ENCODE measurements at regions not wholly inside any gene's neighbourhood (a gene's known extent, or its start where the extent isn't known, plus 50 kb on each side); places are given as distances from the start of the nearest gene placed in this dataset.

DNA sequence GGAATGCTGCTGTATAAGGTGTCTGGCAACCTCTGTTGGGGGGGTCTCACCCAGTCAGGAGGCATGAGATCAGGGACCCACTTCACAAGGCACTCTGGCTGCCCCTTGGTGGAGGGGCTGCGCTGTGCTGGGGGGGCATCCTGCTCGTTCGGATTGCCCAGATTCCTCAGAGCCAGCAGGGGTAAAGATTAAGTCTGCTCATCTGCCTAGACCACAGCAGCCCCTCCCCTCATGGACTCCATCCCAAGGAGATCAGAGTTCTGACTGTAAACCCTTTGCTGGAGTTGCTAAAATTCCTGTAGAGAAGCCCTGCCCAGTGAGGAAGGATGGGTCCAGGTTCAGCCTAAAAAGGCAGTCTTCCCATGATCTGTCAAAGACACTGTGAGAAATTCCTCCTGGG is 262.0 kb upstream of the C9orf72 start:
- Histone ChIP-seq H2BK120ac (ENCODE audit: insufficient read depth, low read length, poor library complexity) (no peak overlapping the region), H3K27ac (ENCODE audit: low read depth, low read length) (no peak overlapping the region), H3K4me2 (ENCODE audit: low read length) (no peak overlapping the region), H4K8ac (ENCODE audit: low read depth, low read length) (no peak overlapping the region), H4K12ac (ENCODE audit: low read depth, low read length) (no peak overlapping the region), H3K4me3 (ENCODE audit: low read depth, low read length) (no peak overlapping the region), H3K9me3 (ENCODE audit: insufficient read depth, low read depth, low read length) (no peaks in the 10 kb centered on the region), H3K36me3 (ENCODE audit: control insufficient read depth in 1 of 2, insufficient read depth in 2 of 2, low read length in 2 of 2) (no peaks in the 10 kb centered on the region), H3K79me2 (ENCODE audit: control insufficient read depth, insufficient read depth, low read length, poor library complexity) (no peaks in the 10 kb centered on the region), H4K91ac (ENCODE audit: low read depth, low read length) (no peak overlapping the region), H3K9ac (ENCODE audit: low read length) (no peak overlapping the region), H3K27me3 (ENCODE audit: insufficient read depth, low read length) (no peaks in the 10 kb centered on the region), H3K79me1 (ENCODE audit: low read length) (no peaks in the 10 kb centered on the region), H3K4ac (ENCODE audit: low read depth, low read length) (no peak overlapping the region), H3K14ac (ENCODE audit: low read length) (no peak overlapping the region), H3K18ac (ENCODE audit: low read length) (no peak overlapping the region), H3K23ac (ENCODE audit: low read length) (no peak overlapping the region), H2BK5ac (ENCODE audit: low read depth, low read length, poor library complexity) (no peak overlapping the region), H2AFZ (ENCODE audit: insufficient read depth, low read length, poor library complexity) (no peak overlapping the region), H2AK5ac (ENCODE audit: low read length) (no peak overlapping the region), H3K4me1 (ENCODE audit: control insufficient read depth in 1 of 2, insufficient read depth in 2 of 2, low read length in 2 of 2) (no peaks in the 10 kb centered on the region), H2BK12ac (ENCODE audit: low read length) (no peak overlapping the region)
- no CpG with 5 or more reads among the region's 3 CpGs for whole genome bisulfite sequencing (ENCODE audit: extremely low coverage, insufficient coverage, insufficient read length)
- no peak for DNase-seq

GRCh38 chr9:27835746-27836145 is 262.5 kb upstream of the C9orf72 start:
- no peak overlapping the region for H3K4ac ChIP-seq (ENCODE audit: low read depth, low read length)
- no peak overlapping the region for H4K8ac ChIP-seq (ENCODE audit: low read depth, low read length)
- no peaks in the 10 kb centered on the region for H3K36me3 ChIP-seq (ENCODE audit: control insufficient read depth in 1 of 2, insufficient read depth in 2 of 2, low read length in 2 of 2)
- DNase-seq: no peak
- no peaks in the 10 kb centered on the region for H3K27me3 ChIP-seq (ENCODE audit: insufficient read depth, low read length)
- H2BK12ac ChIP-seq (ENCODE audit: low read length): no peak overlapping the region
- H3K4me3 ChIP-seq (ENCODE audit: low read depth, low read length): no peak overlapping the region
- H3K79me2 ChIP-seq (ENCODE audit: control insufficient read depth, insufficient read depth, low read length, poor library complexity): no peaks in the 10 kb centered on the region
- no peak overlapping the region for H4K12ac ChIP-seq (ENCODE audit: low read depth, low read length)
- H2BK120ac ChIP-seq (ENCODE audit: insufficient read depth, low read length, poor library complexity): no peak overlapping the region
- no peak overlapping the region for H3K9ac ChIP-seq (ENCODE audit: low read length)
- H2AK5ac ChIP-seq (ENCODE audit: low read length): no peak overlapping the region
- H3K79me1 ChIP-seq (ENCODE audit: low read length): no peaks in the 10 kb centered on the region
- no peaks in the 10 kb centered on the region for H3K4me1 ChIP-seq (ENCODE audit: control insufficient read depth in 1 of 2, insufficient read depth in 2 of 2, low read length in 2 of 2)
- no peak overlapping the region for H3K14ac ChIP-seq (ENCODE audit: low read length)
- H4K91ac ChIP-seq (ENCODE audit: low read depth, low read length): no peak overlapping the region
- H3K9me3 ChIP-seq (ENCODE audit: insufficient read depth, low read depth, low read length): no peaks in the 10 kb centered on the region
- no peak overlapping the region for H2BK5ac ChIP-seq (ENCODE audit: low read depth, low read length, poor library complexity)
- no CpG with 5 or more reads among the region's 6 CpGs for WGBS (ENCODE audit: extremely low coverage, insufficient coverage, insufficient read length)
- no peak overlapping the region for H3K18ac ChIP-seq (ENCODE audit: low read length)
- no peak overlapping the region for H2AFZ ChIP-seq (ENCODE audit: insufficient read depth, low read length, poor library complexity)
- no peak overlapping the region for H3K27ac ChIP-seq (ENCODE audit: low read depth, low read length)
- H3K23ac ChIP-seq (ENCODE audit: low read length): no peak overlapping the region
- H3K4me2 ChIP-seq (ENCODE audit: low read length): no peak overlapping the region

DNA sequence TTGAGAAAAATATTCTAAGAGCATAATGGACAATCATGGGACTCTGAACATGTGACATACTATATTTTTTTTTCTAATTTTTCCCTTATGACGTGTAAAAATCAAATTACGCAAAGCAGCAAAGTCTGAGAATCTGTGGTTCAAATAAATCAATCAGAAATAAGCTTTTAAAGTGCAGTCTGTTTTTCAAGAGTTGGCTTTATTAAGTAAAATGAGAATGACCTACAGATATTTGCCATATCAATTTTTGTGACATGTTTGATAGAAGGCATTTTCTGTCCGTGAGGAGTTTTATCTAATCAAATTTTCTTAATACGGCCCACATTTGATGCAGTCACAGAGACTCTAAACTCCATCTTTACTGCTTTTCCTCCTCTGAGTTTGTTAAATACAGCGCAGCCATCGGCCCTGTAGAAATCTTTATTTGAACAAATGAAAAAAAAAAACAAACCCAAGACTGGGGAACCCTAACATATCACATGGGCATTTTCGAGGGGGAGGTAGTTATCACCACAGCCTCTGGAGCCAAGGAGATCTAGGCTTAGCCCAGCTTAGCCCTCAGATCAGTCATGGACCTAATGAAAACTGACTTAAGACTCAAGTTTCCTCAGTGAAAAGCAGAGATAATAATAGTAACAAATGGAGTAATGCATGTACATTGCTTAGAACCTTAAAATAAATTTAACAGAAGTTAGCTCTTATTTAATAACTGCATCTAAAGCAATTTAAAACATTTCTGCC is 263.6 kb upstream of the C9orf72 start:
- no peak for DNase-seq
- no CpG with 5 or more reads among the region's 7 CpGs for WGBS (ENCODE audit: extremely low coverage, insufficient coverage, insufficient read length)
- Histone ChIP-seq H2BK12ac (ENCODE audit: low read length) (no peak overlapping the region), H3K4me3 (ENCODE audit: low read depth, low read length) (no peak overlapping the region), H3K27me3 (ENCODE audit: insufficient read depth, low read length) (no peaks in the 10 kb centered on the region), H4K91ac (ENCODE audit: low read depth, low read length) (no peak overlapping the region), H2AK5ac (ENCODE audit: low read length) (no peak overlapping the region), H3K4ac (ENCODE audit: low read depth, low read length) (no peak overlapping the region), H3K27ac (ENCODE audit: low read depth, low read length) (no peak overlapping the region), H4K12ac (ENCODE audit: low read depth, low read length) (no peak overlapping the region), H3K36me3 (ENCODE audit: control insufficient read depth in 1 of 2, insufficient read depth in 2 of 2, low read length in 2 of 2) (no peaks in the 10 kb centered on the region), H3K14ac (ENCODE audit: low read length) (no peak overlapping the region), H2BK120ac (ENCODE audit: insufficient read depth, low read length, poor library complexity) (no peak overlapping the region), H3K18ac (ENCODE audit: low read length) (no peak overlapping the region), H4K8ac (ENCODE audit: low read depth, low read length) (no peak overlapping the region), H3K79me2 (ENCODE audit: control insufficient read depth, insufficient read depth, low read length, poor library complexity) (no peaks in the 10 kb centered on the region), H2BK5ac (ENCODE audit: low read depth, low read length, poor library complexity) (no peak overlapping the region), H3K9ac (ENCODE audit: low read length) (no peak overlapping the region), H3K9me3 (ENCODE audit: insufficient read depth, low read depth, low read length) (no peaks in the 10 kb centered on the region), H3K23ac (ENCODE audit: low read length) (no peak overlapping the region), H3K4me2 (ENCODE audit: low read length) (no peak overlapping the region), H3K4me1 (ENCODE audit: control insufficient read depth in 1 of 2, insufficient read depth in 2 of 2, low read length in 2 of 2) (no peaks in the 10 kb centered on the region), H2AFZ (ENCODE audit: insufficient read depth, low read length, poor library complexity) (no peak overlapping the region), H3K79me1 (ENCODE audit: low read length) (no peaks in the 10 kb centered on the region)

DNA sequence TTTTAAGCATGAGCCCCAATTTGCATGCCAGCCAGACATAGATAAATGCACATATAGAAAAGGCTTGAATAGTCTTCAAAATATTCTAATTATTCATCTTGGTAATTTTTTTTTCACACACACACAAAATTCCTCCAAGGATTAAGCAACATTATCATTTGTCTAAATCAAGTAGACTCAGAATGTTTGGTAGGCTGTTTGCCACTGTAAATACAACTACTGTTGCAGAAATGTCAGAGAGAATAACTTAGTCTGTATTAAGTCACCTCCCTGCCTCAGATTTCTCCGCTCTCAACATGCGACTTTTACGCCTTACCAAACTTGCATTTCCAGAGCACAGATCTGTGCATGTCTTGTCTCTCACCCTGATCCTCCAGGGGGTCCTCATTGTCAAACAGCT is 265.6 kb upstream of the C9orf72 start:
- no peak overlapping the region for H4K8ac ChIP-seq (ENCODE audit: low read depth, low read length)
- H3K9me3 ChIP-seq (ENCODE audit: insufficient read depth, low read depth, low read length): no peaks in the 10 kb centered on the region
- no peaks in the 10 kb centered on the region for H3K4me1 ChIP-seq (ENCODE audit: control insufficient read depth in 1 of 2, insufficient read depth in 2 of 2, low read length in 2 of 2)
- no peak overlapping the region for H3K4me3 ChIP-seq (ENCODE audit: low read depth, low read length)
- H3K79me1 ChIP-seq (ENCODE audit: low read length): no peaks in the 10 kb centered on the region
- no peak overlapping the region for H2BK5ac ChIP-seq (ENCODE audit: low read depth, low read length, poor library complexity)
- H4K12ac ChIP-seq (ENCODE audit: low read depth, low read length): no peak overlapping the region
- no peak overlapping the region for H3K18ac ChIP-seq (ENCODE audit: low read length)
- no peak overlapping the region for H3K27ac ChIP-seq (ENCODE audit: low read depth, low read length)
- H2AFZ ChIP-seq (ENCODE audit: insufficient read depth, low read length, poor library complexity): no peak overlapping the region
- no peaks in the 10 kb centered on the region for H3K79me2 ChIP-seq (ENCODE audit: control insufficient read depth, insufficient read depth, low read length, poor library complexity)
- H3K9ac ChIP-seq (ENCODE audit: low read length): no peak overlapping the region
- no peak overlapping the region for H4K91ac ChIP-seq (ENCODE audit: low read depth, low read length)
- no CpG with 5 or more reads among the region's 3 CpGs for WGBS (ENCODE audit: extremely low coverage, insufficient coverage, insufficient read length)
- H2BK120ac ChIP-seq (ENCODE audit: insufficient read depth, low read length, poor library complexity): no peak overlapping the region
- H3K23ac ChIP-seq (ENCODE audit: low read length): no peak overlapping the region
- no peaks in the 10 kb centered on the region for H3K36me3 ChIP-seq (ENCODE audit: control insufficient read depth in 1 of 2, insufficient read depth in 2 of 2, low read length in 2 of 2)
- no peak overlapping the region for H2AK5ac ChIP-seq (ENCODE audit: low read length)
- no peak overlapping the region for H2BK12ac ChIP-seq (ENCODE audit: low read length)
- no peak overlapping the region for H3K4ac ChIP-seq (ENCODE audit: low read depth, low read length)
- DNase-seq: peak in 1 of 2 donors; percentile 28
- no peaks in the 10 kb centered on the region for H3K27me3 ChIP-seq (ENCODE audit: insufficient read depth, low read length)
- H3K14ac ChIP-seq (ENCODE audit: low read length): no peak overlapping the region
- no peak overlapping the region for H3K4me2 ChIP-seq (ENCODE audit: low read length)
